Right lobe of liver (tissue), 4 donors: ENCODE measurements at regions not wholly inside any gene's neighbourhood (a gene's known extent, or its start where the extent isn't known, plus 50 kb on each side); places are given as distances from the start of the nearest gene placed in this dataset.

ENCODE experiments used
- CTCF ChIP-seq, 4 donors: fragments of 200-600 bp in 3 of 4; fragments of 450-650 bp in 1 of 4; IDR thresholded peaks; one replicate each; pipeline versions ENCODE4 v1.5.1 to v1.8.0; 2016 to 2022; ENCODE audit warnings: antibody characterized with exemption in 4 of 4, mild to moderate bottlenecking in 2 of 4
- POLR2A ChIP-seq: fragments of 450-650 bp; IDR thresholded peaks from one replicate; pipeline ENCODE4 v1.6.1; 2017; ENCODE audit warnings: antibody characterized with exemption, mild to moderate bottlenecking
- donor health status: DM: no; HTN: no; CAD: no.
- donor health status: DM: no; HTN: no; CAD: no.
- donor health status: DM: no; HTN: yes; CAD: no.

- TF ChIP-seq CTCF (IDR thresholded peaks at IDR 0.05), result no peak
- TF ChIP-seq POLR2A, result no peak
Observed at GRCh38 chrY:19207048-19207447, 433.5 kb upstream of the HSFY2 start.
